ENCODE measurements at regions not wholly inside any gene's neighbourhood (a gene's known extent, or its start where the extent isn't known, plus 50 kb on each side); places are given as distances from the start of the nearest gene placed in this dataset.

DNA sequence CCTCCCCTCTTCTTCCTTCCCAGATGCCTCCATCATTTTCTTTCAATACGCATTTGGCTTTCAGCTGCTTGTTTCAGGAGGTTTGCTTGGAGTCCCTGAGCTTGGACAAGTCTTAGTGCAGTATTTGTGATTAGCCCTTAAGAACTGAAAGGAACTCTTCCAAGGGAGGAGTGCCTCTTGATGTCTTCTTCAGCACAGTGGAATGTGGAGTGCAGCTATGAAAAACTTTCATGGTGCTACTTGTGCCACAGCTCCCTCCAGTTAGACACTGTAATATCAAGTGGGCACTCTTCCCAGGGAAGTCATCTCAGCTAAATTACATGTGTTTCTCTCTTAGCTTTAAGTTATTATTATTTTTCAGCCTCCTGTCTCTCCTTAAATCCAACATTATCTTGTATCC, 173.1 kb downstream of the NECTIN3 start:
- DNase-seq (ENCODE audit: low spot score): no peak

DNA sequence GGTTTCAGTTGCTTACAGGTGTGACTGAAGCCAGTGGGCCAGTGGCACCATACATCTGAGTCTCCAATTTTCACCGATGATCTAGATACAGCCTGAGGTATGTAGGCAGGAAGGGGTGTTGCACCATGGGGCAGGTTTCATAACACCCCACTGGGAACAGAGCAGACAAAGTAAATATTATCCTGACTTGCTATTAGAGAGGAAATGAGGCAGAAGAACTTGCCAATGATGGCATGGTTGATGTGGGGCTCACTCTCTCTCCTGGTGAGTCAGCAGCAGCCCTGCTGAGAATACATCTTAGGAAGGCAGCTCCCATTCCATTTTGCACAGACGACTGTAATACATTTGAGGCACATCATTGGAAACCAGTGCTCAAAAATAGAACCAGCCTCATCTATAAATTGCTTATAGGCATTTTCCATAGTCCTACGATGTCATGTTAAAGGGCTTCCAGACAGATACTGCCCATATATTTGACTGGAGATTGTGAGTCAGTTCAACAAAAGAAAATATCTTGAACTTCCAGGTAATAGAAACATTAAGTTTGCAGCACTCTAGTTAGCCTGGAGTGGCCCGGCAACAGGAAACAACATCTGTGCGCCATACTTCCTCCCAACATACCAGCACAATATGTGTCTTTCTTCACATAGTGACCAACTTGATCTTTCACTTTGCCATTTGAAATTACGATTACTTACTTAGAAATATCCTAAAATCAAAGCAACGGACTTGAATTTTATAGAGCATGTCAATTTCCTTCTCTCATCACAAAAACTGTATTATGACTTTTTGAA, 175.5 kb downstream of the NECTIN3 start:
- DNase-seq (ENCODE audit: low spot score): no peak

DNA sequence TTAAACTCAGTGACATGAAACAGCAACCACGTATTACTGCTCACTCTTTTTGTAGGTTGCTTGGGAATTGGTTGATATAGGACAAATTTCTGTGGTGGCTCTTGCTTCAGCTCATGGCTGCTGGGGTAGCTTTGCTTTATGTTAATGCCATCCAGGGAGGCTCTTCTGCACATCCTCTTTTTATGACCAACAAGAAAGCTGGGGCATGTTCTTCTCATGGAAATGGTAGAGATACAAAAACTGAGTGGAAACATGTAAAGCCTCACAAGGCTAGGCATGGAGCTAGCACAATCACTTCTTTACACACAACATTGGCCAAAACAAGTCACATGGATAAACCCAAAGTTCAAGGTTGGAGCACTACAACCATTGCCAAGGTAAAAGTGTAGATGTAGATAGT, 176.8 kb downstream of the NECTIN3 start:
- no peak for DNase-seq (ENCODE audit: low spot score)

DNA sequence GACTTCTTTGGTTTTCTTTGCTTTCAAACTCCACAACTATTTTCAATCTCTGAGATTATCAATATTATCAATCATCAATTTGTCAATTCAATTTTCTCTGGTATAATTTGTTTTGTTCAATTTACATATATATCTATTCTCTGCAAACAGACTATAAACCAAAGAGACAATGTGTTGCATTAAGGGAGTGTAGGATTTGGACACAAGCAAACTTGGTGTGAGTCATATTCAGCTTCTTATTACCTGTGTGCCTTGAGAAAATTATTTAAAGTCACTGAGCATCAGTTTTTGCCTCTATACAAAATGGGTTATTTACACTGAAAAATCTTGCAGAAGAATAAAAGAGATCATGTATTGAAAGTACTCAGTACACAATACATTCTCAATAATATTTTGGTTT, 177.8 kb downstream of the NECTIN3 start:
- DNase-seq (ENCODE audit: low spot score): no peak

DNA sequence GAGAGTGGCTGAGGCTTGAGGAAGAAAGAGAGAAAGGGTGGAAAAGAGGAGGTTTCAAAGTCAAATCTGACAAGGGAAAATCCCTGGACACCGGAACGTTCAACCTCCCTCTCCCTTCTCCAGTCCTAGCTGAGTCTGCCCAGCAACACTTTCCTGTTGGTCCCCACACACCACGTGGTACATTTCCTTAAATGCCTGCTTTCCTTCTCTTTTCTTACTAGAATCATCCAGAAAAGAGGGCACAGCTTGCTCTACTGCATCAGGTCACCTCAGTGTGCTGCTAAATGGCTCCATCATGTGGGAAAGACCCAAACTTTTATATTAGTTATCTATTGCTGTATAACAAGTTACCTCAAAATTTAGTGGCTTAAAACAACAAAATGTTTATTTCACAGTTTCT, 181.2 kb downstream of the NECTIN3 start:
- DNase-seq (ENCODE audit: low spot score): no peak

DNA sequence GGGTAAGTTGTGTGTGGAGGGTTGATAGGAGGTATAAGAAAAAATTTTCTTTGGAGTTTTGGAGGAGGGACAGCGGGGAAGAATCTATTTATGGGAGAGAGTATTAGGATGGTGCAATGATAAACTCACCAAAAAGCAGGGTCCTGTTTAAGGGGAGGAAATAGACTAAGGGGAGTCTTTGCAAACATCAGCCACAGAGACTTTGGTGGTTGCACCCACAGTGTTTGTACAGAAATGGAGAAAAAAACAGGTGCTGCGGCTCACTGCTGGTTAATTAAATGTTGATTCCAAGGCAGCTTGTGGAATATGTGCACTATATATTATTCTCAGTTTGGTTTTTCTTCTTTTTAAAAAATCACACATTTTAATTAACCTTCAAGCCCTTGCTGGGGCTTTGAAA, 182.1 kb downstream of the NECTIN3 start:
- DNase-seq (ENCODE audit: low spot score): no peak

DNA sequence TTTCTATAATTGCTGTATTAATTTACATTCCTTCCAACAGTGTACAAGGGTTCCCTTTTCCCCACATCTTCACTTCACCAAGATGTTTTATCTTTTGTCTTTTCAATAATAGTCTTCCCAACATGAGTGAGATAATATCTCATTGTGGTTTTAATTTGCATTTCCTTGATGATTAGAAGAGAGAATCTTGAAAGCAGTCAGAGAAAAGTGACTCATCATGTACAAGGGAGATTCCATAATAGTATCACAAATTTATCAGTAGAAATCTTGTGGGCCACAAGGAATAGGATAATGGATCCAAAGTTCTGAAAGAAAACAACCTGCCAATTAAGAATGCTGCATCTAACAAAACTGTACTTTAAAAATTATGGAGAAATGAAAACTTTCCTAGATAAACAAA, 189.3 kb downstream of the NECTIN3 start:
- no peak for DNase-seq (ENCODE audit: low spot score)

DNA sequence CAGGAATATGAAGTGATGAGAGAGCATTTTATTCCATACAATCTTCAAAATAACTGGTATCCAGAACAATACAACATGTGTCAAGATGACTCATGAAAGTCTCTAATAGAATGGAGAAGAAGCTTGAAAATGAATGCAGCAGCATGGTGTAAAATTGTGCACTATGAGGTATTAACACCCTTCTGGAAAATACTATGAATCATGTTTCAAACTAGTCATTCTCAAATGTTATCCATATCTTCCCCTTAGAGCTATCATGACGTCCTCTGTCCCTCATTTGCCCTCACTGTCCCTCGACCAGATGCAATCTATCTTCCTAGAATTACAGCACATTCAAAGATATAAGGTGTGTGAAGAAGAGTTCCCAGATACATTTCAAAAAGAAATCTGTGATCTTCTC, 198.2 kb downstream of the NECTIN3 start:
- no peak for DNase-seq (ENCODE audit: low spot score)

DNA sequence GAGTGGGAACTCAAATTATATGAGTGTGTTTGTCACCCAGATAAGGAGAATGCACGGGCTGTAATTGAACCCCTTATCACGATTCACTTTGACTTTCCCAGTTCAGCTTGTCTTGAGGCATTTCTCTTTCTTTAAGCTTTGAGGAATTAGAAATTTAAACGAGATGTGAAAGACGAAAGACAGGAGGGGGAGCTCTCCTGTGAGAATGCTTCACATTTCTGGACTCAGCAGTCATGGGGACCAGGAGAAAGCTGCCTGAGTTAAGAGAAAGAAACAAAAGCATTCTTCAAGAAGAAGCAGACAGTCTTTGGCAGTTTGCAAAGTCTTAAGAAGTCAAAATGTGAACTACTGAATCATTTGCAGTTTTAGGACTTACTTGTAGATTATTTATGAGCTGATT, 205.6 kb downstream of the NECTIN3 start:
- no peak for DNase-seq (ENCODE audit: low spot score)

DNA sequence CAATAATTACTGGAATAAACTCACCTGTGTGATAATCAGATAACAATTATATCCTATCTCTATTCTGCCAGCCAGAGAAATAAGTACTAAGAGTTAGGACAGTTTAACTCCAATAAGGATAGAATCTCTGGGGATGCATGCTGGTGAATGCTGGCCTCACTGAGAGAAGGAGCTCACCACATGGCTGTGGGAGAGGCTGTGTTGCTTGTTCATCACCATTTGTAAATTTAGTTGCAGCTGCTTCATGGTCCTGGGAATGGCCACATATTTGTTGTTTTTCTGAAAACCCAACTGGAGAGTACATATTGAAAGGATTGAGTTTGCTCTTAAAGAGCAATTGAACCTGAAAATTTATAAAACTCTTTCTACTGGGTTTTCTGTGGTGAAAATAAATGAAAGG, 207.3 kb downstream of the NECTIN3 start:
- DNase-seq (ENCODE audit: low spot score): no peak

DNA sequence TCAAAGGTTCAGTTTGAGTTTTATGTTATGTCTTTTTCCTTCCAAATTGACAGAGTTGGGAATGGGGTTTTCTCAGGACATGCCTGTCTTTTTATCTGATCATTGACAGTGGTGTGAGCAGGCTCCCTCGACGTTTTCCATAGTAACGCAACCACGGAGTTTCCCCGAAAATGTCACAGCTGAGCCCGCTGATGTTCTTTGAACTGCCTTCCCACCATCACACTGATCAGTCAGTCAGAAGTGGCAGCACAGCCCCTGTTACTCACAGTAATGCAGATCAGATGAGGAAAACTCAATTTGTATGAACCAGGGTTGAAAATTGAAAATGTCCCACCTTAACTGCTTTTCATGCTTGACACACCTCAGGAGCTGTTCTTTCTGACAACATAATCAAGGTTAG, 210.4 kb downstream of the NECTIN3 start:
- no peak for DNase-seq (ENCODE audit: low spot score)

DNA sequence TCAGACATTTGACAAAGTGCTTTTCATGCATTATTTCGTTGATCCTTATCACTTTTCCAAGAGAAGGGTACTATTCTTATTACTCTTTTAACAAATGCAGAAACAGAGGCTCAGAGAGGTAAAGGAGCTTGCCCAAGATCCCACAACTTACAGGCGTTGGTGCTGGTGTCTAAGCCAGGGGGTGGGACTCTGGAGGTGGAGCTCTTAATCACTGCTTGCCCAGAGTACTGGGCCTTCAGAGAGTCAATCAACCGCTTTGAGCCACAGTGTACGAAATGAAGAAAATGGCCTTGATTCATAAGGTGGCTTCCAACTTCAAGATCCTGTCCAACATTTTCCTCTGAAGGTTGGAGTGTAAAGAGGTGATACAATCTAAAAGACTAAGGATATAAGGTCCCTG, 211.5 kb downstream of the NECTIN3 start:
- no peak for DNase-seq (ENCODE audit: low spot score)

DNA sequence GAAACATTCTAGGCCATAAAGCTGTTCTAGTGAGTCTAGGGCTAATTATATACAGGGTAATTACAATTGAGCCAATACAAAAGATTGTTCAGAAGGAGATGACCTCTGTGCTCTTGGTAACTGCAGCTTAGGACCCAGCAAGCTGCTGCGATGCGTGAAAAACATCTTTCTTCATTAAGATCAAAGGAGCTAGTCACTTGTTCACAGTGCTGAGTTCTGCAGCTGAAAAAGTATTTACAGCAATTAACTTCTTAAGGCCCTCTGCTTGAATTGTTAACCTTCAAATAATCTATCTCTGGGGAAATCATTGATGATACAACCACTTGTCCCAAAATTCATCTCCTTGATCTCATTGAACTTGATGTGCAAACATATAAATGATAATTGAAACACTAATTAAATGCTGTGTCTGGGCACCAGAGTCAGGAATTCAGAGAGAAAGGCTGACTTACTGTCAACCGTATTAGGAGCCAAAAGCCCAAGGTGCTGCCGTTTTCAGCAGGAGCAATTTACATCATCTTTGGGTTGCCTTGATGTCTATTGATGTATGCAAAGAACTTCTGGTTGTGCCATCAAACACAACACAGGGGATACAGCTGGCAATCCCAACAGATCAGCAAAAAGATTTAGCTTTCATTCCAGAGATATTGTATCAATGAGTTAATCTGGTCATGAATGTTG, 213.0 kb downstream of the NECTIN3 start:
- no peak for DNase-seq (ENCODE audit: low spot score)

DNA sequence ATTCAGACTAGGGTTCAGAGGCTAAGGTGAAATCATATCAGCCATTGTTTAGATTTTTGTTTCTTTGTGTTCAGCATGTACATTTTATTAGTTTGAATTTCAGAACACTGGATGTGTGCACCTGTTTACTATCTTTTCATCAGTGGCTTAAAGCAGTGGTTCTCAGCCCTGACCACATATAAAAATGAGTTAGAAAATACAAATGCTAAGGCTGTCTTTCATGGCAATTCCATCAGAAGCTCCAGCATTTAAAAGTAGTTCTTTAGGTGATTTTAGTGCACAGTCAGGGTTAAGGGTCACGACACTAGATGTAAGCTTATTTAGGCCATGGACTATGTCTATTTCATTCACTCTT, 213.5 kb downstream of the NECTIN3 start:
- no peak for DNase-seq (ENCODE audit: low spot score)

DNA sequence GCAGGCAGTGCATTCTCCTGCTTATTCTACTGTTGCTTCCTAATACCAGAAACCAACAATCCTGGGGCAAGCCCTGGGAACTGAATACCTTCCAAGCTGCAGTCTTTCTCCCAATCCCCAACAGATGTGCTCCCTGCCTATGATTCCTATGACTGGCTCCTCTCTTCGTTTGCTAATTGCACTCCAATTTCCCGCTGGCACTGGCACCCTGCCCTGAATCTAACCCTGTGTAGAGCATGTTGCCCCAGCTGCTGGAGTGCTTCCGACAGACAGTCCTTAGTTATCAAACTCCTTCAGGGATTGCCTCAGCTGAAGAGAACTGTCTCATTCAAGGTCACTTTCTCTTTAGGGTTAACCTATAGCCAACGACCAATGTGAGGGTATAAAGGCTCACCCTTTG, 214.1 kb downstream of the NECTIN3 start:
- no peak for DNase-seq (ENCODE audit: low spot score)

DNA sequence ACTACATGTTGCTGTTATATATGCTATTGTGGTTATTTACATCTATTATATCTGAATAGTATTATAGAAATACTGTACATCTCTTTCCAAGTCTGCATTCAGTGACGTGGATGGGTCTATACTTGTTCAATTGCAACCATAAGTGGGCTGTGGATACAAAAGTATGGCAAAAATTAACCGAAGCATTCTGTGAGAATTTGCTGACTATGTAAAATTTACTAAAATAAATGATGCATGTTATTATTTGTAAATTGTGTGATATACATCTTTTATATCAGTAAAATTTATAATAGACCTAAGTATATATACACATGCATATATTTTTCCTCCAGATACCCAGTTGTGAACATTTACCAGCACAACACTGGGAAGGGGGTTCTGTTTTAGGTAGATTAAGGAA, 215.1 kb downstream of the NECTIN3 start:
- DNase-seq (ENCODE audit: low spot score): no peak

DNA sequence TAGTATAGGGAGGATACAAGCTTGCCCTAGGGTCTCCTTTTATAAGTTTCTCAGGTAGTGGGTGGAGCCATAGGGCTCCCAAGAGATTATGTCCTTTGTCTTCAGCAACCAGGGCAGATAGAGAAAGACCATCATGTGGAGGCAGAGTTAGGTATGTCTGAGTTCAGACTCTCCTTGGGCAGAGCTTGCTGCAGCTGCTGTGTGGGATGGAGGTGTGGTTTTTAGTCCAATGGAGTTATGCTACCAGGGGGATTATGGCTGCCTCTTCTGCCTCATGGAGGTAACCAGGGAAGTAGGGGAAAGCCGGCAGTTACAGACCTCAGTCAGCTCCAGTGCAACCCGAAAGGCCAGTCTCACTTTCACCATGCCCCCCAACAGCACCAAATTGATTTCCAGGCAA, 220.5 kb downstream of the NECTIN3 start:
- no peak for DNase-seq (ENCODE audit: low spot score)

DNA sequence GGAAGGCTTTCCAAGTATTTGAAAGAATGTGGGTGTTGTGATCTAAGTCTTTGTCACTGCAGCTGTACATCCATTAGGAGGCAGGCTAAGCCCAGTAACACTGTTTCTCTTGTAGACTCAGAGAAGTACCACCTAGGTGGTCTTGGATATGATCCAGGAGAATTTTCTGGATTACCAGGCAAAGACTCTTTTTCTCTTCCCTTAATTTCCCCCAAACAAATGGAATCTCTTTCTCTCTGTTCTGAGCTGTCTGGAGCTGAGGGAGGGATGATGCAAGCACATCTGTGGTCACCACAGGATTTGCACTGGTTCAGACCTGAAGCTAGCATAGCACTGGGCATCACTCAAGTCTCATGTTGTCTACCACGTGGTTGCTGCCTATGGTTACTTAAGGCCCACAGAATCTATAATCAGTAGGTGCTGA, 227.6 kb downstream of the NECTIN3 start:
- DNase-seq (ENCODE audit: low spot score): no peak

DNA sequence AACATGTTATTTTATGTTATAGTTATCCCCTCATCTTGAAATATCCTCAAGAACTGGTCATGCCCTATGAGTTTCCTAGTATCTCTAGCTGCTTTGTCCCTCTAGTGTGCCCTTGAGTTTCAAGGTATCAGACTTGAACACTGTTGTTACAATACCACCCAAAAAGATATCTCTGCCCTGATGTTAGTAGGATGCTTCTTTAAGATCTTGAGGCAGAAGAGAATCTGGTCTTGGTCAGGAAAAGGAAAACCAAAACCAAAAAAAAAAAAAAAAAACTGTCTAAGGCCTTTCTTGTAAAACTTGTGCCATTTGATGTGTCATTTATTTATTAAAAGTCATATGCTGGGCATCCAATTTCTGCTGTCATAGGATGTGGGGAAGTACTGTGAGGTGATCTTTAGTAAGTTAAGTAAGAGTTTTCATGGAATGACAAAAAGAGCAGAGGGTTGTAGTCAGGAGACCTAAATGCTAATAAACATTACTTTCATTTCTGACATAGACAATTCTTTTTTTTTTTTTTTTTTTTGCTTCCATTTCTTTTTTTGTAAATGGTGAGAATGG, 229.7 kb downstream of the NECTIN3 start:
- DNase-seq (ENCODE audit: low spot score): no peak

DNA sequence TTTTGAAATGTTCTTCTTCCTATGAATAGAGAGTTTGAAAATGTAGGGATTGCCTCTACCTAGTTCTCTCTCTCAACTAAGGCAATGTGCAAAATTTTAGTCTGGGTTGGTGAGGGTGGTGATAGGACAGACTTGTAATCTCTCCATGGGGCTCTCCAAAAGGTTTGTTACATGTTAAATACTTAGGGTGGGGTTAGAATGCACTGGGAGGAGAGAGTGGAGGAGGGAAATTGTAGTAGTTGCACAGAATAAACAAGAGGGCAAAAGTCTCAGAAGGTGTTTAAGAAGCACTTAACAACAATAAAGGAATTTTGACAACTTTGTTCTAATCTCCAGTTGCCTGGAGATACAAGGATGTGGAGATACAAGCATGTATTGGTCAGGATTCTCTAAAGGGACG, 230.4 kb downstream of the NECTIN3 start:
- DNase-seq (ENCODE audit: low spot score): no peak

DNA sequence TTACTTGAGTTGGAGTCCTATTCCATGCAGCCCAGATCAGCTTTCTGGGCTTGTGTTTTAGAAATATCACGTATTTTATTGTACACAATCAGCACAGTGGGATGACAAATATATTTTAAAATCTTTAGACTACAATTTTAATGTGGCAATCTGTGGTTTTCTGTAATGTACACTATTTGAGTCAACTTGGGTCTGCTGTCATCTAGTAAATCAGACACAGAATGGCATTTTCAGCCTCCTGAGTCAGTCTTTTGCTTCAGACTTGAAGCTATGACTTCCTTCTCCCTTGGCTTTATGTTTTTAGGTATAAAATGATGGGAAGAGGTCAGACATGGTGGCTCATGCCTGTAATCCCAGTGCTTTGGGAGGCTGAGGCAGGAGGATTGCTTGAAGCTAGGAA, 232.1 kb downstream of the NECTIN3 start:
- no peak for DNase-seq (ENCODE audit: low spot score)

DNA sequence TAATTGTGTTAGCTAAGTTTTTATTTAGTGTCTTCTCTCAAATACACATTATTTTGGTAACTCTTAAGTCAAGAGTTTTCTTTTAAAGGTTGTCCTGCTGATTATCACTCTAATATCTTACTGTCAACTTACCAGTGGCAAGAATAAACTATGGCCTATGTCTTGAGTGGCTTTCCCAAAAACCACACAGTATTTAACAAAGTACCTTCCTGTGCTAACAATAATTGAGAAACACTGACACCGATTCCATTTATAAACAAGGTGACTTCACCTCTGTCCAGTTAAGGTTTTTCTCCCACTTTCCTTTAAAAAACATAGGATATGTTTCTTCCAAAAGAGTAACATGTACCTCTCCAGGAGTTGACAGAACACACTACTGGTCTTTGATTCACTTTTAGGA, 234.3 kb upstream of the CD96 start:
- DNase-seq (ENCODE audit: low spot score): no peak

DNA sequence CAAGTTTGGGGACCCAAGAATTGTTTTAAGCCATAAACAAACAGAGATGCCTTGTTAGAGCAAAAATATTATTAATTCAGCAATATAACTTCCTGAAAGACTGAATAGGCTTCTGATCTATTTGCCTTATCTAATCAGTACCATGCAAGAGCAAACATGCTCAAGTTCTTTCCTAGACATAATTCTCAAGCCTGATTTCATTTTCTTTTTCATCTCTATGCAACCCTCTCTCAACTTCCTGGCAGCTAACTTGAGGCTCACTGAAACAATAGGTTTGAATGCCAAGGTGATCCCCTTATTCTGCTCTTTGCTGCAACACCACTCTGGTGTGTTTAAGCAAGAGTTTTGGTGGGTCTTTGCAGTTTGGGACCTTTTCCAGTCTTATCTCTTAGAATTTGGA, 230.9 kb upstream of the CD96 start:
- peak; percentile 24 for DNase-seq (ENCODE audit: low spot score)

Measured in CD4-positive, alpha-beta T cell treated with Interleukin-6 at 100 ng/mL for 8 hours (primary cell).